CD14-positive monocyte (primary cell): ENCODE measurements at regions not wholly inside any gene's neighbourhood (a gene's known extent, or its start where the extent isn't known, plus 50 kb on each side); places are given as distances from the start of the nearest gene placed in this dataset.

Experiments used
- DNase-seq, 3 donors: peaks; one replicate each; pipeline ENCODE4 v3.0.0-alpha.2; 2011 to 2022
- H2AFZ ChIP-seq: 2 replicates; pipeline ENCODE4 v1.6.0; 2012; ENCODE audit warnings: mild to moderate bottlenecking, low read depth, low read length, inconsistent platforms; ENCODE audit not compliant: insufficient read depth, poor library complexity, severe bottlenecking
- H3K27ac ChIP-seq, 2 donors: 1 replicate in 1 of 2; 2 replicates in 1 of 2; pipeline ENCODE4 v1.5.1; 2012 to 2013; ENCODE audit warnings: low read length in 2 of 2, control low read depth in 1 of 2, inconsistent platforms in 1 of 2, low read depth in 1 of 2, mild to moderate bottlenecking in 1 of 2
- H3K27me3 ChIP-seq, 2 donors: one replicate each; pipeline versions ENCODE4 v1.6.0 to v1.6.1; 2011 to 2013; ENCODE audit warnings: low read length in 2 of 2; ENCODE audit not compliant: control insufficient read depth in 2 of 2, insufficient read depth in 2 of 2
- H3K36me3 ChIP-seq, 2 donors: replicated peaks in 1 of 2; 1 replicate in 1 of 2; 2 replicates in 1 of 2; pipeline versions ENCODE4 v1.5.1 to v1.6.1; 2012 to 2013; ENCODE audit warnings: low read length in 2 of 2, control low read depth in 1 of 2, inconsistent platforms in 1 of 2, mild to moderate bottlenecking in 1 of 2; ENCODE audit not compliant: insufficient read depth in 2 of 2, control insufficient read depth in 1 of 2
- H3K4me1 ChIP-seq, 2 donors: 1 replicate in 1 of 2; 2 replicates in 1 of 2; pipeline versions ENCODE4 v1.5.1 to v1.6.1; 2012 to 2013; ENCODE audit warnings: low read length in 2 of 2, control low read depth in 1 of 2, inconsistent platforms in 1 of 2, mild to moderate bottlenecking in 1 of 2, moderate library complexity in 1 of 2; ENCODE audit not compliant: insufficient read depth in 2 of 2, control insufficient read depth in 1 of 2
- H3K4me2 ChIP-seq: replicated peaks from 2 replicates; pipeline ENCODE3; 2012; ENCODE audit warnings: low read length, moderate library complexity, mild to moderate bottlenecking; ENCODE audit not compliant: poor library complexity, severe bottlenecking; ENCODE audit errors: extremely low read depth
- H3K4me3 ChIP-seq, 3 experiments: fragments of 200-600 bp in 1 of 3; sonication (generic) in 1 of 3; replicated peaks in 1 of 3; 1 replicate in 2 of 3; 2 replicates in 1 of 3; pipeline ENCODE4 v1.5.1; 2011 to 2013; ENCODE audit warnings: low read length in 3 of 3, mild to moderate bottlenecking in 3 of 3, control low read depth in 2 of 3, low read depth in 2 of 3, inconsistent platforms in 1 of 3, moderate library complexity in 1 of 3
- H3K79me2 ChIP-seq: 2 replicates; pipeline ENCODE4 v1.6.0; 2012; ENCODE audit warnings: mild to moderate bottlenecking, control low read depth, inconsistent platforms, low read length, moderate library complexity; ENCODE audit not compliant: insufficient read depth
- H3K9ac ChIP-seq: 2 replicates; pipeline ENCODE4 v1.6.0; 2017; ENCODE audit warnings: low read length, mild to moderate bottlenecking; ENCODE audit not compliant: insufficient read depth, poor library complexity, severe bottlenecking
- H3K9me3 ChIP-seq, 2 donors: replicated peaks in 1 of 2; 1 replicate in 1 of 2; 2 replicates in 1 of 2; pipeline versions ENCODE4 v1.5.1 to v1.6.1; 2012 to 2013; ENCODE audit warnings: low read length in 2 of 2, control low read depth in 1 of 2; ENCODE audit not compliant: control insufficient read depth in 1 of 2, insufficient read depth in 1 of 2
- H4K20me1 ChIP-seq: 2 replicates; pipeline ENCODE4 v1.6.0; 2012; ENCODE audit warnings: mild to moderate bottlenecking, low read length, control low read depth, moderate library complexity; ENCODE audit not compliant: insufficient read depth
- H3K27ac Mint-ChIP-seq, 7 donors: one replicate each; pipeline ENCODE4 v1.8.0; 2020; ENCODE audit warnings: mild to moderate bottlenecking in 7 of 7, mixed read lengths in 7 of 7, moderate library complexity in 6 of 7, inconsistent platforms in 2 of 7
- H3K27me3 Mint-ChIP-seq, 3 donors: one replicate each; pipeline ENCODE4 v1.8.0; 2021 to 2022; ENCODE audit warnings: low read depth in 3 of 3, mild to moderate bottlenecking in 3 of 3, mixed read lengths in 3 of 3, moderate library complexity in 3 of 3, inconsistent platforms in 1 of 3
- H3K36me3 Mint-ChIP-seq, 2 donors: one replicate each; pipeline ENCODE4 v1.8.0; 2020; ENCODE audit warnings: mixed read lengths in 2 of 2, inconsistent platforms in 1 of 2, mild to moderate bottlenecking in 1 of 2
- H3K4me1 Mint-ChIP-seq: one replicate; pipeline ENCODE4 v1.8.0; 2020; ENCODE audit warnings: mild to moderate bottlenecking, mixed read lengths
- H3K4me3 Mint-ChIP-seq, 2 donors: one replicate each; pipeline ENCODE4 v1.8.0; 2020; ENCODE audit warnings: mild to moderate bottlenecking in 2 of 2, mixed read lengths in 2 of 2, moderate library complexity in 1 of 2
- H3K9me3 Mint-ChIP-seq, 7 donors: one replicate each; pipeline ENCODE4 v1.8.0; 2020 to 2022; ENCODE audit warnings: mixed read lengths in 7 of 7, mild to moderate bottlenecking in 6 of 7, moderate library complexity in 6 of 7, inconsistent platforms in 2 of 7
- WGBS: methylation state at CpG from one replicate; pipeline ENCODE4 v1.1.5; 2013; ENCODE audit warnings: missing lambda C conversion rate; ENCODE audit not compliant: insufficient coverage; 5-methylcytosine and 5-hydroxymethylcytosine counted together
- intact Hi-C, 2 donors: fragments of 100-400 bp; cut with micrococcal nuclease; formaldehyde crosslinking; loops; one replicate each; pipeline versions ENCODE4 v1.15.0 to v1.15.1; 2023
- TF ChIP-seq, protein P1 (sequence below): fragments of 200-600 bp; IDR thresholded peaks from one replicate; pipeline ENCODE4 v1.8.0; 2022; ENCODE audit warnings: antibody characterized with exemption, mild to moderate bottlenecking

- intact Hi-C loops = no loop called here
- Mint-ChIP-seq H3K27ac (no peak overlapping the region), H3K4me3 (no peak overlapping the region)
These were observed 433.4 kb downstream of the DTWD2 start for GRCh38 chr5:118554981-118555380.

GRCh38 chr5:118554241-118554640, 434.1 kb downstream of the DTWD2 start:
- no peak overlapping the region for H3K4me3 ChIP-seq
- WGBS = no CpG with 5 or more reads among the region's 2 CpGs

More at GRCh38 chr5:118554981-118555380, 433.4 kb downstream of the DTWD2 start:
- Histone ChIP-seq H3K27me3 (no peaks in the 10 kb centered on the region), H3K4me1 (no peaks in the 10 kb centered on the region), H4K20me1 (no peaks in the 10 kb centered on the region), H3K9me3 (no peaks in the 10 kb centered on the region), H3K36me3 (no peaks in the 10 kb centered on the region), H3K4me2 (no peak overlapping the region), H3K79me2 (no peaks in the 10 kb centered on the region), H3K4me3 (no peak overlapping the region), H3K27ac (no peak overlapping the region), H2AFZ (no peak overlapping the region), H3K9ac (no peak overlapping the region)
- Mint-ChIP-seq H3K27me3 (peaks cover 0 to 3% (median 2%) of the 10 kb centered on the region in 3 donors), H3K9me3 (peaks cover 0 to 4% (median 0%) of the 10 kb centered on the region in 7 donors), H3K36me3 (no peaks in the 10 kb centered on the region), H3K4me1 (no peaks in the 10 kb centered on the region)
- TF ChIP-seq, protein P1, sequence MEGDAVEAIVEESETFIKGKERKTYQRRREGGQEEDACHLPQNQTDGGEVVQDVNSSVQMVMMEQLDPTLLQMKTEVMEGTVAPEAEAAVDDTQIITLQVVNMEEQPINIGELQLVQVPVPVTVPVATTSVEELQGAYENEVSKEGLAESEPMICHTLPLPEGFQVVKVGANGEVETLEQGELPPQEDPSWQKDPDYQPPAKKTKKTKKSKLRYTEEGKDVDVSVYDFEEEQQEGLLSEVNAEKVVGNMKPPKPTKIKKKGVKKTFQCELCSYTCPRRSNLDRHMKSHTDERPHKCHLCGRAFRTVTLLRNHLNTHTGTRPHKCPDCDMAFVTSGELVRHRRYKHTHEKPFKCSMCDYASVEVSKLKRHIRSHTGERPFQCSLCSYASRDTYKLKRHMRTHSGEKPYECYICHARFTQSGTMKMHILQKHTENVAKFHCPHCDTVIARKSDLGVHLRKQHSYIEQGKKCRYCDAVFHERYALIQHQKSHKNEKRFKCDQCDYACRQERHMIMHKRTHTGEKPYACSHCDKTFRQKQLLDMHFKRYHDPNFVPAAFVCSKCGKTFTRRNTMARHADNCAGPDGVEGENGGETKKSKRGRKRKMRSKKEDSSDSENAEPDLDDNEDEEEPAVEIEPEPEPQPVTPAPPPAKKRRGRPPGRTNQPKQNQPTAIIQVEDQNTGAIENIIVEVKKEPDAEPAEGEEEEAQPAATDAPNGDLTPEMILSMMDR = no peak
- 100% methylated on average over 2 of the region's 4 CpGs for WGBS
- no peak for DNase-seq

More at GRCh38 chr5:118554241-118554640, 434.1 kb downstream of the DTWD2 start:
- Mint-ChIP-seq H3K27me3 (peaks cover 0 to 3% (median 2%) of the 10 kb centered on the region in 3 donors), H3K4me3 (no peak overlapping the region), H3K4me1 (no peaks in the 10 kb centered on the region), H3K27ac (no peak overlapping the region), H3K36me3 (no peaks in the 10 kb centered on the region), H3K9me3 (peaks cover 0 to 4% (median 0%) of the 10 kb centered on the region in 7 donors)
- Histone ChIP-seq H3K79me2 (no peaks in the 10 kb centered on the region), H3K9ac (no peak overlapping the region), H3K27me3 (no peaks in the 10 kb centered on the region), H3K36me3 (no peaks in the 10 kb centered on the region), H3K4me2 (no peak overlapping the region), H4K20me1 (no peaks in the 10 kb centered on the region), H3K4me1 (no peaks in the 10 kb centered on the region), H2AFZ (no peak overlapping the region), H3K27ac (no peak overlapping the region), H3K9me3 (no peaks in the 10 kb centered on the region)
- DNase-seq = no peak
- TF ChIP-seq, protein P1 = no peak
- intact Hi-C loops = no loop called here
